Fibroblast of mammary gland (primary cell): ENCODE measurements at regions not wholly inside any gene's neighbourhood (a gene's known extent, or its start where the extent isn't known, plus 50 kb on each side); places are given as distances from the start of the nearest gene placed in this dataset.
A peak's percentile ranks its signal among the peaks of the same experiment; 100 is the strongest.
"Not testable (repeated sequence)": the region's sequence is repeated elsewhere in the genome, so short reads cannot be mapped to it uniquely, and the experiment has no call there.

Experiments used
- DNase-seq: peaks from one replicate; pipeline ENCODE4 v3.0.0-alpha.2; 2010; ENCODE audit warnings: low read depth
- H3K4me3 ChIP-seq: 2 replicates; pipeline ENCODE4 v1.5.1; 2011; ENCODE audit warnings: low read depth, mild to moderate bottlenecking, low read length, moderate library complexity; ENCODE audit not compliant: control insufficient read depth
- TF ChIP-seq, protein P1 (sequence below): conservative IDR thresholded peaks from 2 replicates; pipeline ENCODE4 v1.5.1; 2011; ENCODE audit warnings: low read depth, low read length, inconsistent platforms; ENCODE audit not compliant: control insufficient read depth, insufficient read depth

DNA sequence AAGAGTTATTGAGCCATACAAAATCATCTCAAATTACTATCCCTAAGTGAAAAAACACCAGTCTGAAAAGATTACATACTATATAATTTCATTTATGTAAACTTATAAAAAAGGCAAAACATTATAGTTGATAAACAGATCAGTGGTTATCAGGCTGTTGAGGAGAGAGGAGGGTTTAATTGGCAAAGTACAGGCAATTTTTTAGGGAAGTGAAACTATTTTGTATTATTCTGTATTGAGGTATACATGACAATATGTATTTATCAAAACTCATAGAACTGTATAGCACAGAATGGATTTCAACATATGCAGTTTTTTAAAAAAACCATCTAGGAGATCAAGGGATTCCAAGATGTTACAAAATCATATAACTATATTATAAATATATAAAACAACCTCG lies 403.7 kb downstream of the LTN1 start:
- DNase-seq: no peak
- H3K4me3 ChIP-seq: no peak overlapping the region
- TF ChIP-seq, protein P1, sequence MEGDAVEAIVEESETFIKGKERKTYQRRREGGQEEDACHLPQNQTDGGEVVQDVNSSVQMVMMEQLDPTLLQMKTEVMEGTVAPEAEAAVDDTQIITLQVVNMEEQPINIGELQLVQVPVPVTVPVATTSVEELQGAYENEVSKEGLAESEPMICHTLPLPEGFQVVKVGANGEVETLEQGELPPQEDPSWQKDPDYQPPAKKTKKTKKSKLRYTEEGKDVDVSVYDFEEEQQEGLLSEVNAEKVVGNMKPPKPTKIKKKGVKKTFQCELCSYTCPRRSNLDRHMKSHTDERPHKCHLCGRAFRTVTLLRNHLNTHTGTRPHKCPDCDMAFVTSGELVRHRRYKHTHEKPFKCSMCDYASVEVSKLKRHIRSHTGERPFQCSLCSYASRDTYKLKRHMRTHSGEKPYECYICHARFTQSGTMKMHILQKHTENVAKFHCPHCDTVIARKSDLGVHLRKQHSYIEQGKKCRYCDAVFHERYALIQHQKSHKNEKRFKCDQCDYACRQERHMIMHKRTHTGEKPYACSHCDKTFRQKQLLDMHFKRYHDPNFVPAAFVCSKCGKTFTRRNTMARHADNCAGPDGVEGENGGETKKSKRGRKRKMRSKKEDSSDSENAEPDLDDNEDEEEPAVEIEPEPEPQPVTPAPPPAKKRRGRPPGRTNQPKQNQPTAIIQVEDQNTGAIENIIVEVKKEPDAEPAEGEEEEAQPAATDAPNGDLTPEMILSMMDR: no peak

- TF ChIP-seq, protein P1: no peak
- peak; percentile 32 for DNase-seq
- H3K4me3 ChIP-seq: no peak overlapping the region
These were observed 404.9 kb downstream of the LTN1 start for GRCh38 chr21:28587748-28588147.

- H3K4me3 ChIP-seq: no peak overlapping the region
- TF ChIP-seq, protein P1: no peak
- no peak for DNase-seq
These were observed 410.7 kb downstream of the LTN1 start for GRCh38 chr21:28581976-28582375.

DNA sequence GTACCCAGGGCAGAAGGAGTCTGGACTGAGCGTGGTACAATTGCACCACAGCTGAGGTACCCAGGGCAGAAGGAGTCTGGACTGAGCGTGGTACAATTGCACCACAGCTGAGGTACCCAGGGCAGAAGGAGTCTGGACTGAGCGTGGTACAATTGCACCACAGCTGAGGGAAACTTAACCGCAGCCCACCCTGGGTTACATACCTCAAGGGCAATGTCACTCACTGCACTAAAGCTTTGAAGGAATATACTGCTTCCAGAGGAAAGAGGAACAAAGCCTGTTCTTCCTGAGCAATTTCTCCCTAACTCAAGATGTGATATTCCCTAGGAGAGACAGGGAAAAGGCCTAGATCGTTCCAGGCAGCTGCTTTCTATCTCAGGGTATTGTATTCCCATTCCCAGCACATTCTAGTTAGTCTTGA lies 411.4 kb downstream of the LTN1 start:
- DNase-seq, H3K4me3 ChIP-seq: not testable (repeated sequence)

GRCh38 chr21:28580585-28580984 lies 412.1 kb downstream of the LTN1 start:
- no peak overlapping the region for H3K4me3 ChIP-seq
- TF ChIP-seq, protein P1: no peak
- DNase-seq: no peak

- TF ChIP-seq, protein P1: no peak
- H3K4me3 ChIP-seq: no peak overlapping the region
- DNase-seq: no peak
These were observed 412.6 kb downstream of the LTN1 start for GRCh38 chr21:28579986-28580550.

DNA sequence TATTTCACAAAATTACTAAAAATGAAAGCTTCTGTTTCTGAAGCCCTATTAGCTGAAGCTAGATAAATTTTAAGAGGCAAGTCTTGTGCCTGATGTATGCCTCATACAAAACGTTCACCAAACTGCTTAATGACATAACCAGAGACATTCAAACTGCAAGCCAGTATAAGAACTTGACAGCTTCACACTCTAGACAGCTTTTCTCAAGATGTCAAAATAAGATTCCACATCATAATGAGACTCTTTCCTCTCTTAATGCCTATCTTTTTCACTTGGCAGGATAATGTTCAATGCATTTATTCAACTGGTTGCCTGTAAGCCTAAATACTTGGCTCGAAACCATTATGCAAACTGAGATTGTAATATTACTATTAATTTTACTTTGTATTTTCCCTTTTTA lies 424.0 kb downstream of the LTN1 start:
- H3K4me3 ChIP-seq: no peak overlapping the region
- DNase-seq: no peak
- TF ChIP-seq, protein P1: no peak

- H3K4me3 ChIP-seq, DNase-seq: not testable (repeated sequence)
These were observed 428.7 kb downstream of the LTN1 start for GRCh38 chr21:28563933-28564332.
